Stimulated activated CD4-positive, alpha-beta T cell treated with anti-CD3 and anti-CD28 coated beads, Interleukin-2, amount 100 ng/mL, for 24 hours (primary cell): ENCODE measurements at regions not wholly inside any gene's neighbourhood (a gene's known extent, or its start where the extent isn't known, plus 50 kb on each side); places are given as distances from the start of the nearest gene placed in this dataset.

ENCODE experiments used
- DNase-seq, 2 donors: peaks; one replicate each; pipeline ENCODE4 v3.0.0-alpha.2; 2020

- DNase-seq = no peak
Observed at GRCh38 chr4:167290678-167291077, 56.4 kb upstream of the SPOCK3 start.

GRCh38 chr4:167308876-167309275 is 74.6 kb upstream of the SPOCK3 start:
- DNase-seq = no peak

- no peak for DNase-seq
Observed at GRCh38 chr4:167321299-167321698, 87.0 kb upstream of the SPOCK3 start.

- no peak for DNase-seq
Observed at GRCh38 chr4:167339781-167340180, 105.5 kb upstream of the SPOCK3 start.

GRCh38 chr4:167359711-167360110 is 125.4 kb upstream of the SPOCK3 start:
- DNase-seq = no peak

- DNase-seq = no peak
Observed at GRCh38 chr4:167379076-167379835, 145.0 kb upstream of the SPOCK3 start.

GRCh38 chr4:167380964-167381363 is 146.7 kb upstream of the SPOCK3 start:
- no peak for DNase-seq

GRCh38 chr4:167383291-167383690 is 149.0 kb upstream of the SPOCK3 start:
- DNase-seq = no peak

GRCh38 chr4:167397586-167397985 is 163.3 kb upstream of the SPOCK3 start:
- DNase-seq = no peak

GRCh38 chr4:167399201-167399600 is 164.9 kb upstream of the SPOCK3 start:
- DNase-seq = no peak

GRCh38 chr4:167406181-167406580 is 171.9 kb upstream of the SPOCK3 start:
- no peak for DNase-seq

- DNase-seq = no peak
Observed at GRCh38 chr4:167415461-167415860, 181.2 kb upstream of the SPOCK3 start.

- DNase-seq = no peak
Observed at GRCh38 chr4:167419468-167420140, 185.3 kb upstream of the SPOCK3 start.

- no peak for DNase-seq
Observed at GRCh38 chr4:167421201-167421600, 186.9 kb upstream of the SPOCK3 start.

GRCh38 chr4:167424341-167425256 is 190.3 kb upstream of the SPOCK3 start:
- DNase-seq = no peak

GRCh38 chr4:167428156-167428555 is 193.9 kb upstream of the SPOCK3 start:
- no peak for DNase-seq

- DNase-seq = no peak
Observed at GRCh38 chr4:167431371-167431770, 197.1 kb upstream of the SPOCK3 start.

GRCh38 chr4:167435786-167436185 is 201.5 kb upstream of the SPOCK3 start:
- no peak for DNase-seq

GRCh38 chr4:167443841-167444240 is 209.5 kb upstream of the SPOCK3 start:
- DNase-seq = no peak

GRCh38 chr4:167452922-167453430 is 218.7 kb upstream of the SPOCK3 start:
- no peak for DNase-seq

GRCh38 chr4:167456619-167457018 is 222.3 kb upstream of the SPOCK3 start:
- DNase-seq = no peak

- DNase-seq = no peak
Observed at GRCh38 chr4:167469436-167469835, 235.1 kb upstream of the SPOCK3 start.

GRCh38 chr4:167475951-167476350 is 241.7 kb upstream of the SPOCK3 start:
- DNase-seq = no peak
